ENCODE measurements at regions not wholly inside any gene's neighbourhood (a gene's known extent, or its start where the extent isn't known, plus 50 kb on each side); places are given as distances from the start of the nearest gene placed in this dataset.
"Not testable (repeated sequence)": the region's sequence is repeated elsewhere in the genome, so short reads cannot be mapped to it uniquely, and the experiment has no call there.

- H3K9me3 ChIP-seq (ENCODE audit: control insufficient read depth in 2 of 2, insufficient read depth in 1 of 2, low read depth in 1 of 2, low read length in 1 of 2); H3K27me3 ChIP-seq (ENCODE audit: control insufficient read depth in 1 of 2, insufficient read depth in 2 of 2, low read length in 2 of 2); H3K27ac ChIP-seq (ENCODE audit: low read depth in 2 of 2, low read length in 1 of 2); H3K4me3 ChIP-seq (ENCODE audit: low read depth in 1 of 2, low read length in 2 of 2); H3K36me3 ChIP-seq (ENCODE audit: control insufficient read depth in 2 of 2, insufficient read depth in 2 of 2, low read length in 1 of 2); H3K4me1 ChIP-seq (ENCODE audit: control insufficient read depth in 2 of 2, insufficient read depth in 2 of 2, low read length in 1 of 2): not testable (repeated sequence)
- WGBS, 2 donors = 78 to 82% methylated on average over 6 of the region's 6 CpGs
Observed at GRCh38 chr2:111428915-111429314, 308.2 kb downstream of the BCL2L11 start.

GRCh38 chr2:111429353-111429752 lies 308.6 kb downstream of the BCL2L11 start:
- not testable (repeated sequence) for H3K9me3 ChIP-seq (ENCODE audit: control insufficient read depth in 2 of 2, insufficient read depth in 1 of 2, low read depth in 1 of 2, low read length in 1 of 2); H3K4me1 ChIP-seq (ENCODE audit: control insufficient read depth in 2 of 2, insufficient read depth in 2 of 2, low read length in 1 of 2); H3K27me3 ChIP-seq (ENCODE audit: control insufficient read depth in 1 of 2, insufficient read depth in 2 of 2, low read length in 2 of 2); H3K36me3 ChIP-seq (ENCODE audit: control insufficient read depth in 2 of 2, insufficient read depth in 2 of 2, low read length in 1 of 2); H3K4me3 ChIP-seq (ENCODE audit: low read depth in 1 of 2, low read length in 2 of 2); H3K27ac ChIP-seq (ENCODE audit: low read depth in 2 of 2, low read length in 1 of 2)
- WGBS, 2 donors = 72 to 78% methylated on average over 6 to 7 of the region's 8 CpGs

GRCh38 chr2:111430817-111431661 lies 310.3 kb downstream of the BCL2L11 start:
- H3K36me3 ChIP-seq (ENCODE audit: control insufficient read depth in 2 of 2, insufficient read depth in 2 of 2, low read length in 1 of 2); H3K27me3 ChIP-seq (ENCODE audit: control insufficient read depth in 1 of 2, insufficient read depth in 2 of 2, low read length in 2 of 2); H3K4me1 ChIP-seq (ENCODE audit: control insufficient read depth in 2 of 2, insufficient read depth in 2 of 2, low read length in 1 of 2); H3K27ac ChIP-seq (ENCODE audit: low read depth in 2 of 2, low read length in 1 of 2); H3K4me3 ChIP-seq (ENCODE audit: low read depth in 1 of 2, low read length in 2 of 2); H3K9me3 ChIP-seq (ENCODE audit: control insufficient read depth in 2 of 2, insufficient read depth in 1 of 2, low read depth in 1 of 2, low read length in 1 of 2): not testable (repeated sequence)
- 89 to 96% methylated on average over 5 of the region's 9 CpGs for WGBS, 2 donors

GRCh38 chr2:111432423-111432822 lies 311.7 kb downstream of the BCL2L11 start:
- 59 to 77% methylated on average over 3 of the region's 3 CpGs for WGBS, 2 donors
- H3K9me3 ChIP-seq (ENCODE audit: control insufficient read depth in 2 of 2, insufficient read depth in 1 of 2, low read depth in 1 of 2, low read length in 1 of 2); H3K27me3 ChIP-seq (ENCODE audit: control insufficient read depth in 1 of 2, insufficient read depth in 2 of 2, low read length in 2 of 2); H3K36me3 ChIP-seq (ENCODE audit: control insufficient read depth in 2 of 2, insufficient read depth in 2 of 2, low read length in 1 of 2); H3K4me3 ChIP-seq (ENCODE audit: low read depth in 1 of 2, low read length in 2 of 2); H3K27ac ChIP-seq (ENCODE audit: low read depth in 2 of 2, low read length in 1 of 2); H3K4me1 ChIP-seq (ENCODE audit: control insufficient read depth in 2 of 2, insufficient read depth in 2 of 2, low read length in 1 of 2): not testable (repeated sequence)

- H3K27me3 ChIP-seq (ENCODE audit: control insufficient read depth in 1 of 2, insufficient read depth in 2 of 2, low read length in 2 of 2); H3K4me3 ChIP-seq (ENCODE audit: low read depth in 1 of 2, low read length in 2 of 2); H3K36me3 ChIP-seq (ENCODE audit: control insufficient read depth in 2 of 2, insufficient read depth in 2 of 2, low read length in 1 of 2); H3K27ac ChIP-seq (ENCODE audit: low read depth in 2 of 2, low read length in 1 of 2); H3K4me1 ChIP-seq (ENCODE audit: control insufficient read depth in 2 of 2, insufficient read depth in 2 of 2, low read length in 1 of 2); H3K9me3 ChIP-seq (ENCODE audit: control insufficient read depth in 2 of 2, insufficient read depth in 1 of 2, low read depth in 1 of 2, low read length in 1 of 2): not testable (repeated sequence)
- WGBS, 2 donors = 91 to 97% methylated on average over 3 of the region's 9 CpGs
Observed at GRCh38 chr2:111432916-111433499, 312.3 kb downstream of the BCL2L11 start.

- H3K9me3 ChIP-seq (ENCODE audit: control insufficient read depth in 2 of 2, insufficient read depth in 1 of 2, low read depth in 1 of 2, low read length in 1 of 2); H3K36me3 ChIP-seq (ENCODE audit: control insufficient read depth in 2 of 2, insufficient read depth in 2 of 2, low read length in 1 of 2); H3K27me3 ChIP-seq (ENCODE audit: control insufficient read depth in 1 of 2, insufficient read depth in 2 of 2, low read length in 2 of 2); H3K4me3 ChIP-seq (ENCODE audit: low read depth in 1 of 2, low read length in 2 of 2); H3K4me1 ChIP-seq (ENCODE audit: control insufficient read depth in 2 of 2, insufficient read depth in 2 of 2, low read length in 1 of 2); H3K27ac ChIP-seq (ENCODE audit: low read depth in 2 of 2, low read length in 1 of 2): not testable (repeated sequence)
- 57 to 71% methylated on average over 4 to 5 of the region's 5 CpGs for WGBS, 2 donors
Observed at GRCh38 chr2:111433892-111434607, 313.3 kb downstream of the BCL2L11 start.

GRCh38 chr2:111434608-111434939 lies 313.9 kb downstream of the BCL2L11 start:
- not testable (repeated sequence) for H3K27ac ChIP-seq (ENCODE audit: low read depth in 2 of 2, low read length in 1 of 2); H3K4me1 ChIP-seq (ENCODE audit: control insufficient read depth in 2 of 2, insufficient read depth in 2 of 2, low read length in 1 of 2); H3K36me3 ChIP-seq (ENCODE audit: control insufficient read depth in 2 of 2, insufficient read depth in 2 of 2, low read length in 1 of 2); H3K4me3 ChIP-seq (ENCODE audit: low read depth in 1 of 2, low read length in 2 of 2); H3K9me3 ChIP-seq (ENCODE audit: control insufficient read depth in 2 of 2, insufficient read depth in 1 of 2, low read depth in 1 of 2, low read length in 1 of 2); H3K27me3 ChIP-seq (ENCODE audit: control insufficient read depth in 1 of 2, insufficient read depth in 2 of 2, low read length in 2 of 2)
- 96 to 98% methylated on average over 3 of the region's 4 CpGs for WGBS, 2 donors

GRCh38 chr2:111435553-111436310 lies 315.0 kb downstream of the BCL2L11 start:
- 68 to 77% methylated on average over 3 to 4 of the region's 11 CpGs for WGBS, 2 donors
- H3K36me3 ChIP-seq (ENCODE audit: control insufficient read depth in 2 of 2, insufficient read depth in 2 of 2, low read length in 1 of 2); H3K9me3 ChIP-seq (ENCODE audit: control insufficient read depth in 2 of 2, insufficient read depth in 1 of 2, low read depth in 1 of 2, low read length in 1 of 2); H3K27me3 ChIP-seq (ENCODE audit: control insufficient read depth in 1 of 2, insufficient read depth in 2 of 2, low read length in 2 of 2); H3K4me3 ChIP-seq (ENCODE audit: low read depth in 1 of 2, low read length in 2 of 2); H3K27ac ChIP-seq (ENCODE audit: low read depth in 2 of 2, low read length in 1 of 2); H3K4me1 ChIP-seq (ENCODE audit: control insufficient read depth in 2 of 2, insufficient read depth in 2 of 2, low read length in 1 of 2): not testable (repeated sequence)

GRCh38 chr2:111436411-111436810 lies 315.7 kb downstream of the BCL2L11 start:
- not testable (repeated sequence) for H3K36me3 ChIP-seq (ENCODE audit: control insufficient read depth in 2 of 2, insufficient read depth in 2 of 2, low read length in 1 of 2); H3K27me3 ChIP-seq (ENCODE audit: control insufficient read depth in 1 of 2, insufficient read depth in 2 of 2, low read length in 2 of 2); H3K9me3 ChIP-seq (ENCODE audit: control insufficient read depth in 2 of 2, insufficient read depth in 1 of 2, low read depth in 1 of 2, low read length in 1 of 2); H3K27ac ChIP-seq (ENCODE audit: low read depth in 2 of 2, low read length in 1 of 2); H3K4me1 ChIP-seq (ENCODE audit: control insufficient read depth in 2 of 2, insufficient read depth in 2 of 2, low read length in 1 of 2); H3K4me3 ChIP-seq (ENCODE audit: low read depth in 1 of 2, low read length in 2 of 2)
- WGBS, 2 donors = 68 to 70% methylated on average over 2 of the region's 5 CpGs

Data from esophagus (tissue), 2 donors.